Prostate gland (tissue), 2 donors: ENCODE measurements at regions not wholly inside any gene's neighbourhood (a gene's known extent, or its start where the extent isn't known, plus 50 kb on each side); places are given as distances from the start of the nearest gene placed in this dataset.

Source experiments
- CTCF ChIP-seq, 4 experiments: fragments of 200-600 bp in 2 of 4; fragments of 450-650 bp in 2 of 4; sonication (generic) in 2 of 4; IDR thresholded peaks; 1 replicate in 3 of 4; 2 replicates in 1 of 4; pipeline ENCODE4 v1.5.1; 2016 to 2019; ENCODE audit warnings: antibody characterized with exemption in 4 of 4, mild to moderate bottlenecking in 2 of 4, moderate library complexity in 2 of 4
- POLR2AphosphoS5 ChIP-seq: sonication (generic); formaldehyde crosslinking; IDR thresholded peaks from one replicate; pipeline ENCODE4 v1.6.1; 2017; ENCODE audit warnings: antibody characterized with exemption

GRCh38 chr10:114751856-114752255 lies 69.7 kb upstream of the FHIP2A start:
- TF ChIP-seq CTCF (IDR thresholded peaks at IDR 0.05) (no peak), POLR2AphosphoS5 (no peak)
